HUES6 (cell line): ENCODE measurements at regions not wholly inside any gene's neighbourhood (a gene's known extent, or its start where the extent isn't known, plus 50 kb on each side); places are given as distances from the start of the nearest gene placed in this dataset.

ENCODE experiments used
- H3K27ac ChIP-seq: 2 replicates; pipeline ENCODE4 v1.7.0; 2013; ENCODE audit warnings: low read depth, mild to moderate bottlenecking, low read length, inconsistent platforms
- H3K27me3 ChIP-seq: 2 replicates; pipeline ENCODE4 v1.6.1; 2013; ENCODE audit warnings: low read length; ENCODE audit not compliant: control insufficient read depth, insufficient read depth
- H3K36me3 ChIP-seq: 2 replicates; pipeline ENCODE4 v1.6.1; 2013; ENCODE audit warnings: low read length; ENCODE audit not compliant: control insufficient read depth, insufficient read depth
- H3K4me1 ChIP-seq: 2 replicates; pipeline ENCODE4 v1.6.1; 2013; ENCODE audit warnings: low read length; ENCODE audit not compliant: control insufficient read depth, insufficient read depth
- H3K4me3 ChIP-seq: 2 replicates; pipeline ENCODE4 v1.5.1; 2013; ENCODE audit warnings: low read depth, low read length
- H3K9ac ChIP-seq: one replicate; pipeline ENCODE4 v1.6.1; 2013; ENCODE audit warnings: mild to moderate bottlenecking, low read length
- H3K9me3 ChIP-seq: 2 replicates; pipeline ENCODE4 v1.6.1; 2013; ENCODE audit warnings: low read depth, low read length; ENCODE audit not compliant: control insufficient read depth, insufficient read depth

- Histone ChIP-seq H3K27ac (no peak overlapping the region), H3K9ac (no peak overlapping the region), H3K4me3 (no peak overlapping the region), H3K36me3 (no peaks in the 10 kb centered on the region), H3K4me1 (peaks cover 7% of the 10 kb centered on the region), H3K9me3 (no peaks in the 10 kb centered on the region), H3K27me3 (no peaks in the 10 kb centered on the region)
These were observed 187.2 kb downstream of the CENPW start for GRCh38 chr6:126526996-126527606.

GRCh38 chr6:126529637-126530362, 189.9 kb downstream of the CENPW start:
- Histone ChIP-seq H3K4me1 (peaks cover 7% of the 10 kb centered on the region), H3K27ac (no peak overlapping the region), H3K9ac (no peak overlapping the region), H3K9me3 (no peaks in the 10 kb centered on the region), H3K27me3 (no peaks in the 10 kb centered on the region), H3K36me3 (no peaks in the 10 kb centered on the region), H3K4me3 (no peak overlapping the region)

- no peaks in the 10 kb centered on the region for H3K36me3 ChIP-seq
- H3K27ac ChIP-seq: no peak overlapping the region
- H3K4me3 ChIP-seq: no peak overlapping the region
- H3K4me1 ChIP-seq: peaks cover 7% of the 10 kb centered on the region
- H3K9me3 ChIP-seq: no peaks in the 10 kb centered on the region
- H3K27me3 ChIP-seq: no peaks in the 10 kb centered on the region
- no peak overlapping the region for H3K9ac ChIP-seq
These were observed 190.9 kb downstream of the CENPW start for GRCh38 chr6:126530775-126531174.

- H3K4me3 ChIP-seq: no peak overlapping the region
- H3K36me3 ChIP-seq: no peaks in the 10 kb centered on the region
- H3K4me1 ChIP-seq: peaks cover 7% of the 10 kb centered on the region
These were observed 191.4 kb downstream of the CENPW start for GRCh38 chr6:126531286-126531685.

GRCh38 chr6:126531840-126532239, 191.9 kb downstream of the CENPW start:
- Histone ChIP-seq H3K27ac (no peak overlapping the region), H3K9ac (no peak overlapping the region), H3K4me3 (no peak overlapping the region), H3K36me3 (no peaks in the 10 kb centered on the region), H3K27me3 (no peaks in the 10 kb centered on the region), H3K4me1 (peaks cover 7% of the 10 kb centered on the region), H3K9me3 (no peaks in the 10 kb centered on the region)

More at GRCh38 chr6:126531286-126531685, 191.4 kb downstream of the CENPW start:
- H3K9me3 ChIP-seq: no peaks in the 10 kb centered on the region
- H3K27ac ChIP-seq: no peak overlapping the region
- no peak overlapping the region for H3K9ac ChIP-seq
- H3K27me3 ChIP-seq: no peaks in the 10 kb centered on the region

- Histone ChIP-seq H3K4me3 (no peak overlapping the region), H3K27ac (no peak overlapping the region), H3K9ac (no peak overlapping the region), H3K9me3 (no peaks in the 10 kb centered on the region), H3K36me3 (no peaks in the 10 kb centered on the region), H3K4me1 (peaks cover 7% of the 10 kb centered on the region), H3K27me3 (no peaks in the 10 kb centered on the region)
These were observed 194.5 kb downstream of the CENPW start for GRCh38 chr6:126534401-126534800.

- H3K4me1 ChIP-seq: peaks cover 5% of the 10 kb centered on the region
- H3K27ac ChIP-seq: no peak overlapping the region
- no peaks in the 10 kb centered on the region for H3K36me3 ChIP-seq
- no peak overlapping the region for H3K9ac ChIP-seq
- H3K4me3 ChIP-seq: no peak overlapping the region
- no peaks in the 10 kb centered on the region for H3K9me3 ChIP-seq
- H3K27me3 ChIP-seq: no peaks in the 10 kb centered on the region
These were observed 195.2 kb downstream of the CENPW start for GRCh38 chr6:126535138-126535537.

GRCh38 chr6:126535595-126535994, 195.7 kb downstream of the CENPW start:
- Histone ChIP-seq H3K4me1 (peaks cover 5% of the 10 kb centered on the region), H3K9ac (no peak overlapping the region), H3K27ac (no peak overlapping the region), H3K9me3 (no peaks in the 10 kb centered on the region), H3K36me3 (no peaks in the 10 kb centered on the region), H3K27me3 (no peaks in the 10 kb centered on the region), H3K4me3 (no peak overlapping the region)

GRCh38 chr6:126537061-126537816, 197.3 kb downstream of the CENPW start:
- no peak overlapping the region for H3K4me3 ChIP-seq
- no peaks in the 10 kb centered on the region for H3K4me1 ChIP-seq
- H3K27ac ChIP-seq: no peak overlapping the region
- no peaks in the 10 kb centered on the region for H3K9me3 ChIP-seq
- no peaks in the 10 kb centered on the region for H3K27me3 ChIP-seq
- H3K9ac ChIP-seq: no peak overlapping the region
- no peaks in the 10 kb centered on the region for H3K36me3 ChIP-seq

GRCh38 chr6:126539022-126539421, 199.1 kb downstream of the CENPW start:
- H3K27me3 ChIP-seq: no peaks in the 10 kb centered on the region
- H3K27ac ChIP-seq: no peak overlapping the region
- H3K36me3 ChIP-seq: no peaks in the 10 kb centered on the region
- H3K4me3 ChIP-seq: no peak overlapping the region
- H3K9ac ChIP-seq: no peak overlapping the region
- no peaks in the 10 kb centered on the region for H3K4me1 ChIP-seq
- H3K9me3 ChIP-seq: no peaks in the 10 kb centered on the region

GRCh38 chr6:126540161-126540560, 200.2 kb downstream of the CENPW start:
- Histone ChIP-seq H3K9me3 (no peaks in the 10 kb centered on the region), H3K27ac (no peak overlapping the region), H3K4me3 (no peak overlapping the region), H3K27me3 (no peaks in the 10 kb centered on the region), H3K9ac (no peak overlapping the region), H3K4me1 (no peaks in the 10 kb centered on the region), H3K36me3 (no peaks in the 10 kb centered on the region)
